ENCODE measurements at regions not wholly inside any gene's neighbourhood (a gene's known extent, or its start where the extent isn't known, plus 50 kb on each side); places are given as distances from the start of the nearest gene placed in this dataset.

DNA sequence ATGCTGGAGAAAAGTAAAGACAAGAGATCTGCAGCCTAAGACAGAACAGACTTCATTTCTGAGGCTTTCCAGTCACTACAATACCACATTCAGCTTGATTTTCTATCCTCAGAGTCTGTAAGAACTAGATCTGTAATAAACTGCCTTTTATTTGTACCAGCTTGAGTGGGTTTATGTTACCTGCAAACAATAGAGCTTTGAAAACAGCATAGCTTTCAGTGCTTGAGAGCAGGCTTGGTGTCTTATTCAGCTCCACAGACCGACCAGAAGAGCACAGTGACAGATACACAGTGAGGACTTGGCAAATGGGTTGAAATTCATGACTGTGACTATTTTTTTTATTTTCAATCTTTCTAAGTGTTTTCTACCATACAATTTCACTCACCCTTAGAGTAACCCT lies 207.8 kb upstream of the OTX2 start:
- TF ChIP-seq POLR2A (IDR thresholded peaks at IDR 0.05), result no peak
- no peak for TF ChIP-seq POLR2AphosphoS5 (IDR thresholded peaks at IDR 0.05)
- TF ChIP-seq, protein P1, sequence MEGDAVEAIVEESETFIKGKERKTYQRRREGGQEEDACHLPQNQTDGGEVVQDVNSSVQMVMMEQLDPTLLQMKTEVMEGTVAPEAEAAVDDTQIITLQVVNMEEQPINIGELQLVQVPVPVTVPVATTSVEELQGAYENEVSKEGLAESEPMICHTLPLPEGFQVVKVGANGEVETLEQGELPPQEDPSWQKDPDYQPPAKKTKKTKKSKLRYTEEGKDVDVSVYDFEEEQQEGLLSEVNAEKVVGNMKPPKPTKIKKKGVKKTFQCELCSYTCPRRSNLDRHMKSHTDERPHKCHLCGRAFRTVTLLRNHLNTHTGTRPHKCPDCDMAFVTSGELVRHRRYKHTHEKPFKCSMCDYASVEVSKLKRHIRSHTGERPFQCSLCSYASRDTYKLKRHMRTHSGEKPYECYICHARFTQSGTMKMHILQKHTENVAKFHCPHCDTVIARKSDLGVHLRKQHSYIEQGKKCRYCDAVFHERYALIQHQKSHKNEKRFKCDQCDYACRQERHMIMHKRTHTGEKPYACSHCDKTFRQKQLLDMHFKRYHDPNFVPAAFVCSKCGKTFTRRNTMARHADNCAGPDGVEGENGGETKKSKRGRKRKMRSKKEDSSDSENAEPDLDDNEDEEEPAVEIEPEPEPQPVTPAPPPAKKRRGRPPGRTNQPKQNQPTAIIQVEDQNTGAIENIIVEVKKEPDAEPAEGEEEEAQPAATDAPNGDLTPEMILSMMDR (IDR thresholded peaks at IDR 0.05), result no peak
- no peak for TF ChIP-seq EP300 (IDR thresholded peaks at IDR 0.05)
- Histone ChIP-seq H3K9me3 (peaks cover 0 to 12% (median 0%) of the 10 kb centered on the region in 3 donors), H3K27me3 (no peaks in the 10 kb centered on the region), H3K36me3 (no peaks in the 10 kb centered on the region), H3K4me3 (no peak overlapping the region), H3K27ac (no peak overlapping the region), H3K4me1 (no peaks in the 10 kb centered on the region)
- no peak for ATAC-seq
- WGBS, 2 donors (ENCODE audit: low coverage in 1 of 2), result 50 to 64% methylated on average over 1 of the region's 1 CpG

DNA sequence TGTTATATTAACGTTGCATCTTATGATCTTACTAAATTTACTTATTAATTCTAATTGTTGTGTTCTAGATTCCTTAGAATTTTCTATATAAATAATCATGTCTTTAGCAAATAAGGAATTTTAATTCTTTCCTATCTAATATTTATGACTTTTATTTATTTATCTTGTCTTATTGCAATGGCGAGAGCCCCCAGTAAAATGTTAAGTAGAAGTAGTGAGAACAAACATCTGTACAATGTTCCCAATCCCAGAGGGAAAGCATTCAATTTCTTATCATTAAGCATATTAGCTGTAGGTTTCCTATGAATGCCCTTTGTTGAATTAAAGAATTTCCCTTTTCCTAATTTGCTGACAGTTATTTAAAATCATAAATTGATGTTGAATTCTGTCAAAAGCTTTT lies 203.7 kb upstream of the OTX2 start:
- no peaks in the 10 kb centered on the region for H3K36me3 ChIP-seq
- no peak for TF ChIP-seq EP300 (IDR thresholded peaks at IDR 0.05)
- no peak overlapping the region for H3K4me3 ChIP-seq
- 73 to 83% methylated on average over 2 of the region's 2 CpGs for WGBS, 2 donors (ENCODE audit: low coverage in 1 of 2)
- ATAC-seq, result no peak
- H3K4me1 ChIP-seq, result no peaks in the 10 kb centered on the region
- no peaks in the 10 kb centered on the region for H3K27me3 ChIP-seq
- no peak overlapping the region for H3K27ac ChIP-seq
- H3K9me3 ChIP-seq, result peaks cover 0 to 12% (median 0%) of the 10 kb centered on the region in 3 donors

DNA sequence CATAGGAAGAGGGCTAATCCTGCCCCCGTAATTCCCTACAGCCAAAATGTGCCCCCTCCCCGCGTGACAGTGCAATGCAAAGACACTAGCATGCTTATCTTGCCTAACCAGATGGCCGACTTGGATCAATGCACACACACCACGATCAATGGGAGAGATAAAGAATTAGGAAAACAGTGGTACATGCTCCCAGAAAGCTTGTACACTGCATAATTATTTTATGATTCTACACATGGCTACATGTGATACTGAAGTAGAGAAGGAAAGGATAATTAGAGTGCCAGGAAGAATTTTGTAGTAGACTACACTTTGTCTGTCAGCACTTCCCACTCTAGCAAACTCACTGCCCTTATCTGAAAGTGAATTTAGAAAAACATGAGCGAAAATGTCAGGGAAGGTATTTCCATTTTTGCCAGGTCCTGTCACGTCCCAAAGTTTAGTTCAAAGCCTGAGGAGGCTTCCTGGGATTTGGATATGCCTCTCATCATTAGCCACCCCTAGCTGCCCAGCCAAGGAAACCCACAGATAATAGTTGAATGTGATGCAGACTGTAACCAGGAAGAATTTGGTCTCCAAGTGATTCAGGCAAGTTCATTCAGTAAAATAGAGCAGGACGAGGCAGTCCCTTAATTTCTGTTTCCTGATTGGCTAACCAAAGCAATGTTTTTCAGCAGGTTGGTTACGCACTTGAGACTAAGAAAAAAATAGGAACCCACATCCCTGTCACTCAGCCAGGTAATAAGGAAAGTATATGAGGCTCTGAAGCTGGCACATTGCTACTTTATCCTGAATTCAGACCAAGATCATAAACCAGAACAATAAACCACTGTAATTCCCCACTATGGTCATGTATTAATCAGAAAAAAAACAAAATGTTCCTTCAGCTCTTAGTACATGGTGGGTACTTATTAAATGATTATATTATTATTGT lies 199.6 kb upstream of the OTX2 start:
- Histone ChIP-seq H3K27ac (no peak overlapping the region), H3K27me3 (no peaks in the 10 kb centered on the region), H3K36me3 (no peaks in the 10 kb centered on the region), H3K9me3 (peaks cover 0 to 12% (median 0%) of the 10 kb centered on the region in 3 donors), H3K4me3 (no peak overlapping the region), H3K4me1 (no peaks in the 10 kb centered on the region)
- TF ChIP-seq, protein P1 (IDR thresholded peaks at IDR 0.05), result no peak
- TF ChIP-seq EP300 (IDR thresholded peaks at IDR 0.05) (no peak), POLR2A (IDR thresholded peaks at IDR 0.05) (no peak), POLR2AphosphoS5 (IDR thresholded peaks at IDR 0.05) (no peak)
- 43 to 47% methylated on average over 5 to 9 of the region's 9 CpGs for WGBS, 2 donors (ENCODE audit: low coverage in 1 of 2)
- no peak for ATAC-seq

DNA sequence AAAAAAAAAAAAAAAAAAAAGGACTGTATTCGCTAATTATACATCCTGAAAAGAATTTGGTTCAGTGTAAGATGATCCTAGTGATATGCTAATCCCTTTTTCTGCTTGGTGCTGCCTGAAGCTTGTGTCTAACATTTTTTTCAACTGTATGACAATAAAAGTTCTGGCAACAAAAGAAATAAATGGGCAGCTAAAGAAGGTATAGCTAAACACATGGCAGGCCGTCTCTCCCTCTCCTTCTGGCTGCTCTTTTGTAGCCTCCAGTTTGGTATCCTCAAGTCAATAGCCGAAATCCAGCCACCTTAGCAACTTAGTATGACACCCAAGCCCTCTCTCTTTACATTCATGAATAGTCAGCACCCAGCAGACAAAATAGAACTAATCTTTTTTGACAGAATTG lies 198.3 kb upstream of the OTX2 start:
- Histone ChIP-seq H3K9me3 (peaks cover 0 to 2% (median 0%) of the 10 kb centered on the region in 3 donors), H3K36me3 (no peaks in the 10 kb centered on the region), H3K4me3 (no peak overlapping the region), H3K4me1 (no peaks in the 10 kb centered on the region), H3K27me3 (no peaks in the 10 kb centered on the region), H3K27ac (no peak overlapping the region)
- TF ChIP-seq, protein P1 (IDR thresholded peaks at IDR 0.05), result no peak
- TF ChIP-seq POLR2A (IDR thresholded peaks at IDR 0.05), result no peak
- no peak for TF ChIP-seq EP300 (IDR thresholded peaks at IDR 0.05)
- TF ChIP-seq POLR2AphosphoS5 (IDR thresholded peaks at IDR 0.05), result no peak
- ATAC-seq, result no peak
- 36 to 53% methylated on average over 3 of the region's 3 CpGs for WGBS, 2 donors (ENCODE audit: low coverage in 1 of 2)

DNA sequence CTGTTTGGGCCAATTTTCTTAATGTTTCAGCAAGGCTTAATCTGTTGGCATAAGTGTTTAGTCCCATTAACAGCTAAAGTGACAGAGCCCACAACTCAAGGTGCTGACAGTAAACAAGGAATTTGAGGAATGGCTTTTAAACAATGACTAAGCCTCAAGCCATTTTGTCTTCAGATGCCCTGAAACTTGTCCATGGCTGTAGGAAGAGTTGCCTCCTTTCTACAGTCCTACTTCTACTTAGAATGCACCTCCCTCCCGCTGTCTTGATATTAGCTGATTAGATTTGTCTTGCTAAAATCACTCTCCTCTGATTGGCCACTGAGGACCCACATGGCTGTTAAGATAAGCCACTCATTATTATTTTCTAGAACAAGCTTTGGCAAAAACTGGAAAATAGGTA lies 188.4 kb upstream of the OTX2 start:
- no peaks in the 10 kb centered on the region for H3K4me1 ChIP-seq
- H3K27ac ChIP-seq, result no peak overlapping the region
- H3K27me3 ChIP-seq, result peaks cover 7% of the 10 kb centered on the region
- no peak for TF ChIP-seq POLR2AphosphoS5 (IDR thresholded peaks at IDR 0.05)
- no peak for TF ChIP-seq POLR2A (IDR thresholded peaks at IDR 0.05)
- TF ChIP-seq, protein P1 (IDR thresholded peaks at IDR 0.05), result no peak
- TF ChIP-seq EP300 (IDR thresholded peaks at IDR 0.05), result no peak
- H3K9me3 ChIP-seq, result no peaks in the 10 kb centered on the region
- 50 to 88% methylated on average over 1 of the region's 1 CpG for WGBS, 2 donors (ENCODE audit: low coverage in 1 of 2)
- no peak for ATAC-seq
- H3K36me3 ChIP-seq, result no peaks in the 10 kb centered on the region
- H3K4me3 ChIP-seq, result no peak overlapping the region

Measured in gastroesophageal sphincter (tissue), 4 donors.